Stimulated activated CD8-positive, alpha-beta memory T cell treated with anti-CD3 and anti-CD28 coated beads, Interleukin-12 subunit alpha, Interleukin-12 subunit beta, amount 100 ng/mL, for 4 hours (primary cell): ENCODE measurements at regions not wholly inside any gene's neighbourhood (a gene's known extent, or its start where the extent isn't known, plus 50 kb on each side); places are given as distances from the start of the nearest gene placed in this dataset.

ENCODE experiments used
- DNase-seq: peaks from one replicate; pipeline ENCODE4 v3.0.0-alpha.2; 2020; ENCODE audit warnings: low read depth

- no peak for DNase-seq
Measured at GRCh38 chr2:118738524-118739308, 108.7 kb downstream of the EN1 start.

- no peak for DNase-seq
Measured at GRCh38 chr2:118738106-118738505, 109.3 kb downstream of the EN1 start.

- no peak for DNase-seq
Measured at GRCh38 chr2:118737684-118738083, 109.8 kb downstream of the EN1 start.

GRCh38 chr2:118732432-118732831 is 115.0 kb downstream of the EN1 start:
- DNase-seq: no peak

GRCh38 chr2:118731413-118731812 is 116.0 kb downstream of the EN1 start:
- no peak for DNase-seq

- DNase-seq: no peak
Measured at GRCh38 chr2:118730405-118730804, 117.0 kb downstream of the EN1 start.

GRCh38 chr2:118729760-118730159 is 117.7 kb downstream of the EN1 start:
- DNase-seq: no peak

GRCh38 chr2:118728984-118729383 is 118.5 kb downstream of the EN1 start:
- no peak for DNase-seq

GRCh38 chr2:118726821-118727220 is 120.6 kb downstream of the EN1 start:
- DNase-seq: no peak

GRCh38 chr2:118723394-118723793 is 124.1 kb downstream of the EN1 start:
- DNase-seq: no peak

- DNase-seq: no peak
Measured at GRCh38 chr2:118722976-118723375, 124.5 kb downstream of the EN1 start.

- DNase-seq: no peak
Measured at GRCh38 chr2:118721817-118722551, 125.5 kb downstream of the EN1 start.

- DNase-seq: no peak
Measured at GRCh38 chr2:118720866-118721265, 126.6 kb downstream of the EN1 start.

- no peak for DNase-seq
Measured at GRCh38 chr2:118718921-118719320, 128.5 kb downstream of the EN1 start.

GRCh38 chr2:118716102-118716501 is 131.3 kb downstream of the EN1 start:
- DNase-seq: no peak

GRCh38 chr2:118714118-118714517 is 133.3 kb downstream of the EN1 start:
- DNase-seq: no peak

GRCh38 chr2:118711603-118712002 is 135.8 kb downstream of the EN1 start:
- DNase-seq: no peak

- DNase-seq: no peak
Measured at GRCh38 chr2:118710481-118710880, 137.0 kb downstream of the EN1 start.

GRCh38 chr2:118709786-118710185 is 137.7 kb downstream of the EN1 start:
- no peak for DNase-seq

- no peak for DNase-seq
Measured at GRCh38 chr2:118706844-118707243, 140.6 kb downstream of the EN1 start.

GRCh38 chr2:118706371-118706770 is 141.1 kb downstream of the EN1 start:
- no peak for DNase-seq

- DNase-seq: no peak
Measured at GRCh38 chr2:118705032-118705431, 142.4 kb downstream of the EN1 start.

GRCh38 chr2:118699447-118700175 is 147.8 kb downstream of the EN1 start:
- no peak for DNase-seq
